HEK293T (cell line): ENCODE measurements at regions not wholly inside any gene's neighbourhood (a gene's known extent, or its start where the extent isn't known, plus 50 kb on each side); places are given as distances from the start of the nearest gene placed in this dataset.

Source experiments
- ARNT ChIP-seq: fragments of 450-650 bp; IDR thresholded peaks from 2 replicates; pipeline ENCODE4 v1.6.1; 2017; ENCODE audit warnings: mild to moderate bottlenecking
- BHLHE40 ChIP-seq: fragments of 450-650 bp; IDR thresholded peaks from 2 replicates; pipeline ENCODE4 v1.6.1; 2016; ENCODE audit warnings: mild to moderate bottlenecking, moderate library complexity, borderline replicate concordance
- CTBP1 ChIP-seq: fragments of 450-650 bp; IDR thresholded peaks from 2 replicates; pipeline ENCODE4 v1.6.1; 2016; ENCODE audit warnings: borderline replicate concordance
- FOXA1 ChIP-seq: fragments of 450-650 bp; IDR thresholded peaks from 2 replicates; pipeline ENCODE4 v1.6.1; 2016; ENCODE audit warnings: mild to moderate bottlenecking
- FOXK2 ChIP-seq: fragments of 450-650 bp; IDR thresholded peaks from 2 replicates; pipeline ENCODE4 v1.6.1; 2016; ENCODE audit warnings: mild to moderate bottlenecking
- FOXM1 ChIP-seq: fragments of 450-650 bp; IDR thresholded peaks from 2 replicates; pipeline ENCODE4 v1.6.1; 2017; ENCODE audit warnings: mild to moderate bottlenecking, borderline replicate concordance
- HDGF ChIP-seq: fragments of 450-650 bp; IDR thresholded peaks from 2 replicates; pipeline ENCODE4 v1.6.1; 2017; ENCODE audit warnings: antibody characterized with exemption, borderline replicate concordance
- LEF1 ChIP-seq: fragments of 450-650 bp; IDR thresholded peaks from 2 replicates; pipeline ENCODE4 v1.6.1; 2017; ENCODE audit warnings: mild to moderate bottlenecking, borderline replicate concordance
- NFRKB ChIP-seq: fragments of 450-650 bp; IDR thresholded peaks from 2 replicates; pipeline ENCODE4 v1.6.1; 2016; ENCODE audit warnings: mild to moderate bottlenecking, moderate library complexity
- SP1 ChIP-seq: fragments of 450-650 bp; IDR thresholded peaks from 2 replicates; pipeline ENCODE4 v1.6.1; 2017
- SUZ12 ChIP-seq: fragments of 450-650 bp; IDR thresholded peaks from 2 replicates; pipeline ENCODE4 v1.6.1; 2016; ENCODE audit warnings: mild to moderate bottlenecking
- TARDBP ChIP-seq: fragments of 450-650 bp; IDR thresholded peaks from 2 replicates; pipeline ENCODE4 v1.6.1; 2016
- ZNF384 ChIP-seq: fragments of 450-650 bp; IDR thresholded peaks from 2 replicates; pipeline ENCODE4 v1.6.1; 2016
- TF ChIP-seq, protein P1 (sequence below): fragments of 450-650 bp; IDR thresholded peaks from 2 replicates; pipeline ENCODE4 v1.6.1; 2016

DNA sequence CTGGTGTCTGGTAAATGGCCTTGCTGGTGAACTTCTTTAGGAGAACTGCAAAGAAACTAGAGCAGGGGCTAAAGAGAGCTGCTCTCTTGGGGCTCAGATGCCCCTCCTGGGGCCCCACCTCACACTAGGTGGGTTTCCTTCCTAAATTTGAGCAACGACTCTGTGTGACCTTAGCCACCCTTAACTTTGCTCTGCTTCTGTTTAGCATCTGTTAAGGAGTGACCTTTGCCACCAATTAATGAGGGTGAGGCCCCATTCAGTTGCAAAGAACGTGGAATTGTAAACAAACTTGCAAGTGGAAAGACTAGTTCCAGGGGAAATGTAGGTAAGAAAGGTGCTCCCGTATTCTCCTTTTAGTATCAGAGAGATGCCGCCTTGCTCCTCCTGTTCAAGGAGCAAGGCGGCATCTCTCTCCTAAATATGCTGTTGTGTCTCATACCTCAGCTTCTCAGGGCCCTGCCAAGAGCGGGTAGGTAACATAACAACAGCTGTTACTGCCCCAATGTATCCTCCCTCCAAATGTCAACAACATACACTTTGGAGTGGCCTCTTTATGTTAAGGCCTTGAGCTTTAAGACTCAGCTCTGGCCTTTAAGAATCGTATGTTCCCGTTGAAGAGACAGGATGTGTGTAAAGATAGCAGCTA is 77.6 kb upstream of the FUT8 start:
- no peak for TF ChIP-seq BHLHE40
- no peak for TF ChIP-seq ZNF384
- TF ChIP-seq NFRKB: no peak
- TF ChIP-seq LEF1: no peak
- TF ChIP-seq FOXA1: no peak
- TF ChIP-seq ARNT: no peak
- no peak for TF ChIP-seq FOXM1
- TF ChIP-seq TARDBP: no peak
- no peak for TF ChIP-seq FOXK2
- TF ChIP-seq CTBP1: no peak
- TF ChIP-seq SUZ12: no peak
- no peak for TF ChIP-seq SP1
- TF ChIP-seq, protein P1, sequence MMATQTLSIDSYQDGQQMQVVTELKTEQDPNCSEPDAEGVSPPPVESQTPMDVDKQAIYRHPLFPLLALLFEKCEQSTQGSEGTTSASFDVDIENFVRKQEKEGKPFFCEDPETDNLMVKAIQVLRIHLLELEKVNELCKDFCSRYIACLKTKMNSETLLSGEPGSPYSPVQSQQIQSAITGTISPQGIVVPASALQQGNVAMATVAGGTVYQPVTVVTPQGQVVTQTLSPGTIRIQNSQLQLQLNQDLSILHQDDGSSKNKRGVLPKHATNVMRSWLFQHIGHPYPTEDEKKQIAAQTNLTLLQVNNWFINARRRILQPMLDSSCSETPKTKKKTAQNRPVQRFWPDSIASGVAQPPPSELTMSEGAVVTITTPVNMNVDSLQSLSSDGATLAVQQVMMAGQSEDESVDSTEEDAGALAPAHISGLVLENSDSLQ: no peak
- no peak for TF ChIP-seq HDGF
